Breast epithelium (tissue), 3 donors: ENCODE measurements at regions not wholly inside any gene's neighbourhood (a gene's known extent, or its start where the extent isn't known, plus 50 kb on each side); places are given as distances from the start of the nearest gene placed in this dataset.

Experiments used
- CTCF ChIP-seq, 3 donors: fragments of 450-650 bp; IDR thresholded peaks; one replicate each; pipeline ENCODE4 v1.5.1; 2016 to 2017; ENCODE audit warnings: antibody characterized with exemption in 3 of 3, mild to moderate bottlenecking in 3 of 3, moderate library complexity in 3 of 3
- POLR2AphosphoS5 ChIP-seq, 3 donors: sonication (generic); formaldehyde crosslinking; IDR thresholded peaks; one replicate each; pipeline ENCODE4 v1.6.1; 2017; ENCODE audit warnings: antibody characterized with exemption in 3 of 3

DNA sequence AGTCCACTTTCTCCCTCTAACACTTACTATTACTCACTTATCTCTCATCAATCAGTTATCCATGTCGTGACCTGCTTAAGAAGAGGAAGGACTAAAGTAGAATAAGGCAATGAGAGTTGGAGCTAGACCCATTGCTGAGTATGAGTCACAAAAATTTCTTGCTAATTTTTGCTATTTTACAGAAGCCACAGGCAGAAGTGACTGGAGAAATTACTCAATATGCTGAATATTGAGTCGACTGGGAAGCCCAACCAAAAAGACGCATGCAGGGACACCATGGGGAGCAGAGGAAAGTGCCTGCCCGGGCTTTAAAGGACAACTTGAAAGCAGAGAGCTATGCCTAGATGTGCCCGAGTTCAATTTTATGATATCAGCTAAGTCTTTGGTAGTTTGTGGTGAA is 115.4 kb upstream of the FOXG1 start:
- TF ChIP-seq POLR2AphosphoS5 (IDR thresholded peaks at IDR 0.05): no peak
- no peak for TF ChIP-seq CTCF (IDR thresholded peaks at IDR 0.05)
